HG03469 (cell line): ENCODE measurements at regions not wholly inside any gene's neighbourhood (a gene's known extent, or its start where the extent isn't known, plus 50 kb on each side); places are given as distances from the start of the nearest gene placed in this dataset.
"Not testable (repeated sequence)": the region's sequence is repeated elsewhere in the genome, so short reads cannot be mapped to it uniquely, and the experiment has no call there.

Experiments
- ATAC-seq: cut with Tn5 transposase; IDR thresholded peaks from one replicate; pipeline ENCODE4 v1.9.1; 2021; ENCODE audit warnings: mild to moderate bottlenecking, moderate library complexity, moderate number of reproducible peaks; ENCODE audit not compliant: unreplicated experiment

DNA sequence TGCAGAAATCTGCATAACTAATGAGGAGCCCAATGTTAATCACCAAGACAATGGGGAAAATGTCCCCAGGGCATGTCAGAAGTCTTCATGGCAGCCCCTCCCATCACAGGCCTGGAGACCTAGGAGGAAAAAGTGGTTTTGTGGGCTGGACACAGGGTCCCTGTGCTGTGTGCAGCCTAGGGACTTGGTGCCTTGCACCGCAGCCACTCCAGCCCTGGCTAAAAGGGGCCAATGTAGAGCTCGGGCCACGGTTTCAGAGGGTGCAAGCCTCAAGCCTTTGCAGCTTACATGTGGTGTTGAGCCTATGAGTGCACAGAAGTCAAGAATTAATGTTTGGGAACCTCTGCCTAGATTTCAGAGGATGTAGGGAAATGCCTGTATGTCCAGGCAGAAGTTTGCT, 474.3 kb upstream of the ADGRB3 start:
- ATAC-seq = not testable (repeated sequence)

DNA sequence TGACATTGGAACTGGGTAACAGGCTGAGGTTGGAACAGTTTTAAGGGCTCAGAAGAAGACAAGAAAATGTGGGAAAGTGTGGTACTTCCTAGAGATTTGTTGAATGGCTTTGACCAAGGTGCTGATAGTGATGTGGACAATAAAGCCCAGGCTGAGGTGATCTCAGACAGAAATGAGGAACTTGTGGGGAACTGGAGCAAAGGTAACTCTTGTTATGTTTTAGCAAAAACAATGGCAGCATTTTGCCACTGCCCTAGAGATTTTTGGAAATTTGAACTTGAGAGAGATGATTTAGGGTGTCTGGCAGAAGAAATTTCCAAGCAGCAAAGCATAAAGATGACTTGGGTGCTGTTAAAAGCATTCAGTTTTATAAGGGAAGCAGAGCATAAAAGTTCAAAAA, 474.7 kb upstream of the ADGRB3 start:
- no peak for ATAC-seq

DNA sequence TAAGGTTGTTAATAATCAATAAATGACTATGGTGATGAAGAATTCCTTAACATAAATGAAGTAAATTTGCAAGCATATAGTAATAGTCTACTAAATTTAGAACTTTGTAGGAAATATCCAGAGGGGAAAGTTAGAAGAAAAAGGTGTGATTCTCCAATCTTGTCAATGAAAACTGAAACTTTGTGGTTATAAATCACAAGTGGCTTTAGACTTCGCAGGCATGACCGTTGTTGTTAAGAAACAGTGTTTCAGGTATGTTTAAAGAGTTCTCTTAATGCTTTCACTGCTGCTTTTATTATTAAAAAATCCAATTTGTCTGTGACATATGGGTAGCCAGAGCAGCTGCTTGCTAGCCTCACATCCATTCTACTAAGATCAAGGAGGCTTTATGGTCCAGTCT, 475.6 kb upstream of the ADGRB3 start:
- peak; percentile 31 for ATAC-seq

DNA sequence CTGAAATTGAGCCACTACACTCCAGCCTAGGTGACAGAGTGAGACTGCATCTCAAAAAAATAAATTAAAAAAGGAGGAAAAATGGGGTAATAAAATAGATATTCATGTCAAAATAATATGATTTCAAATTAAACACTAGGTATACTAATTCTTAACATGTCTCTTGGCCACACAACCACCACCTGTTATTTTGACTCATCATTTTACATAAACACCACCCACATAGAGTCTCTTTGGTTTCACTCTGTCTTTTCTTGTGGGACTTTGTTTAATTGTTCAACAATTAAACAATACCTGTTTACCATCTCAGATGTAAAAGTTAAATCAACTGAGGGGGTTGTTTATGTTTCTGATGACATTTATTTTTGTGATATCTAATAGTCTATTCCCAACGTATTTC, 476.8 kb upstream of the ADGRB3 start:
- ATAC-seq = peak; percentile 84

DNA sequence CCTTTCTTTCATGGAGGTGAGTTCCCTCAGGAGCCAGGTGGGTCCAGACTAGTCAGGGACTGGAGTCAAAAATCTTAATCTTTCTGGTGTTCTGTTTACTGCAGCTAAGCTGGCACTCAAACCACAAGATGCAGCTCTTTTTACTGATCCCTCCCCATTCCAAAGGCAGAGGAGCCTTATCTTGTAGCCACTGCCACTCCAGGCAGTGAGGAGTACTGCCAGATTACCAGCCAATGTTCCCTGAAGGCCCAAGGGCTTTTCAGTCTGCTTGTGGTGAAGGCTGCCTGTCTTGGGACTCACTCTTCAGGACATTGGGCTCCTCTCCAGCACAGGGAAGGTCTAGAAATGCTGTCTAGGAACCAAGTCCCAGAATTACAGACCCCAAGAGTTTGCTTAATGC, 490.4 kb upstream of the ADGRB3 start:
- ATAC-seq = no peak

DNA sequence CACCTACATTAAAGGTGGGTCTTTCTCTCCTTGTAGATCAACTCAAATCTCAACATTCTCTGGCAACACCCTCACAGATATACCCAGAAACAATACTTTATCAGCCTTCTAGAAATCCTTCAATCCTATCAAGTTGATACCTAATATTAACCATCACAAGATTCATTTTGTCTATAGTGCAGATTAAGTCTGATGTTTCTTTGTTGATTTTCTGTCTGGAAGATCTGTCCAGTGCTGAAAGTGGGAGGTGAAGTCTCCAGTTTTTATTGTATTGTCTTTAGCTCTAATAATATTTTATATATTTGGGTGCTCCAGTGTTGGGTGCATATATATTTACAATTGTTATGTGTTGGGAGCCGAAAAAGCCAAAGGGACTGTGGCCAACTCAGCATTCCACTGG, 493.9 kb upstream of the ADGRB3 start:
- ATAC-seq = no peak

DNA sequence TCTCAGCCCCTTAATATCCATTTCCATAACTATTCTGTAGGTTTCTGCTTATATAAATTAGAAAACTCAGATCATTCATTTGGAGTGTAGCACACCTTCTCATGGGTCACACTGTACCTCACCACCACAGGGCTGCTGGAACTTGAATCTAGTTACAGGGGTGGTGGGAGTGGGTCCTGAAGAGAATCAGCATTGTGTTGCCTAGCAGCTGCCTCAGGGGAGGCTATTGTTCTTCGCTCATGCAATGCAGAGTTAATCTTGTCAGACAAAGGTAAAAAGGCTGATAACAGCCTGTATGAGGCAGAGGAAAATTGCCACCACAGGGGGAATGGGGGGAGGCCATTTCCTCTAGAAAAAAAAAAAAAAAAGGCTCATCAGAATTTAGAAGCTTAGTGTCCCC, 496.0 kb upstream of the ADGRB3 start:
- no peak for ATAC-seq

DNA sequence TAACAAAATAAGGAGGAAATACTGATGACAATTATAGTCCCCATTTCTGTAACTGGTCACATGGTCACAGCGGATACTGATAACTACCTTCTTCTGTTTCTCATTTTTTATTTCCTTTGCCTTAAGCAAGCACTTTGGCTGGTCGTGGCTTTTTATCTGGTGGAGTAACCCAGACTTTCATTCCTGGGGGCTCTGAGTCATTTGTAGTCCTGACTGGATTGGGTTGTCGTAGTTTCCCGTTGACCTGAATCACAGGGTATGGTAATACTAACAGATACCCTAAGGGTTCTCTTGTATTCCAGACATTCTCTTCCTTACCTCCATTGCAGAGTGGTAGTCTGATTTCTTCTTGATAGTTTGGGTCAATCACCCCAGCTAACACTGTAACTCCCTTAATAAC, 500.3 kb upstream of the ADGRB3 start:
- ATAC-seq = no peak

DNA sequence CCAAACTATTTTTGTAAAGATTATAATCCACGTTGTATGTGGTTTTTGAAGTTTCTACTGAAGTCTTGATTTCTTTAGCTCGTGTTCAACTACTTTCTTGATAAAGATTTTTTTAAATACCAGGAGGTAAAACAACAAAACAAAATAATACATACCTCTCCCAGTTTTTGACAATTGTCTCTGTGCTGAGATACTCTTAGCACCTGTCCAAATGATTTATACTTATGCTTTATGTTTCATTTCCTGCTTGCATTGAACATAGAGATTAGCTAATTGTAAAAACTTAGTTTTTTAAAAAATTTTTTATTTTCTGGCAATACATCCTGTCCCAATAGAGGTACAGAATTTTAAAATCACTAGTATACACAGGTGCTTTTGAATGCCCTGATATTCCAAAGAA, 506.9 kb upstream of the ADGRB3 start:
- ATAC-seq = no peak

DNA sequence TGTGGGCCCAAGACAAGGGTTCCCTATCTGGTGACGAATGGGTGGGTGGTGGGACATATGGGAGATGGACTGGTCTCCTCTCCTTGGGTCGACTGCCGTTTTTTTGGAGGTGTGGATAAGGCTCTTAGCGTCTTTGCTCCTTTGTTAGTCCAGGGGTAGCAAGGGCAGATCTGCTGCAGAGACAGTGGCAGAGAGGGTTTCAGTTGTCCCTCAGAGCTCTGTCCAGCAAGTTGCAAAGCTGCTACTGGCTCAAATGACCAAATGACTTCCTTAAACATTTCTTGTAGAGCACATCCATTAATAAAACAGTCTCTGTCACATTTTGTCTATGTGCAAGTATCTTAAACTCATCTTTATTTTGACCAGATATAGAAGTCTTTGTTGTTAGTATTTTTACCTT, 508.0 kb upstream of the ADGRB3 start:
- no peak for ATAC-seq

DNA sequence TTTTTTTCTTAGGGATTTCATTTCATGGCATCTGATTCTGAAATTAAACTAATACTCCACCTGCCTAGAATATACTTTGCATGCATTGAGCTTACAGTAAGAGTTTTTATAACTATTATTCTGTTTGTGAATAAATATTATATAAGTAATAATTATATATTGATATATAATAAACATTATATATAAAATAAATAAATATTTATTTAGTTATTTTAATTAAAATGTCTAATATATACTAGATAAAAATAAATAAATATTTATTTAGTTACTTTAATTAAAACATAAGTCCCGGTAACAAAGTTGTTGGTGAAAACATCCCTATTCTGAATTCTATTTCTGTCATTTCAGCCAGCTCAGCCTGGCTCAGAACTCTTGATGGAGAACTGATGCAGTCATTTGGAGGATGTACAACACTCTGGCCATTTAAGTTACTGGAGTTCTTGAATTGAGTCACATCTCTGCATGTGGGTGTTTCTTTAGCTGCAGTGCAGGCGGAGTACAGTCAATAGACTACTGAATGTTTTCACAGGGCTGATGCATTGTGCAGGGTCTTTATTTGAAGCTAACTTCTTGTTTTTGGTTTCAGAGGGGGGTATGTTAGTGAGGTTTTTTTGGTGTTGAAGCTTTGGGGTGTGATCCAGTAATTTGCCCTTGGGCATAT, 508.9 kb upstream of the ADGRB3 start:
- peak; percentile 99 for ATAC-seq

DNA sequence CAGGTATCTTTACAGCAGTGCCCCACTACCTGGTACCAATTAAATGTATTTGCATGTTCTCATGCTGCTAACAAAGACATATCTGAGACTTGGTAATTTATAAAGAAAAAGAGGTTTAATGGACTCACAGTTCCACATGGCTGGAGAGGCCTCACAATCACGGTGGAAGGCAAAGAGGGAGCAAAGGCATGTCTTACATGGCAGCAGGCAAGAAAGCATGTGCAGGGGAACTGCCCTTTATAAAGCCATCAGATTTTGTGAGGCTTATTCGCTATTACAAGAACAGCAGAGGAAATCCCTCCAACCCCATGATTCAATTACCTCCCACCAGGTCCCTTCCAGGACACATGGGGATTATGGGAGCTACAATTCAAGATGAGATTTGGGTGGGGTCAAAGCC, 512.1 kb upstream of the ADGRB3 start:
- not testable (repeated sequence) for ATAC-seq

DNA sequence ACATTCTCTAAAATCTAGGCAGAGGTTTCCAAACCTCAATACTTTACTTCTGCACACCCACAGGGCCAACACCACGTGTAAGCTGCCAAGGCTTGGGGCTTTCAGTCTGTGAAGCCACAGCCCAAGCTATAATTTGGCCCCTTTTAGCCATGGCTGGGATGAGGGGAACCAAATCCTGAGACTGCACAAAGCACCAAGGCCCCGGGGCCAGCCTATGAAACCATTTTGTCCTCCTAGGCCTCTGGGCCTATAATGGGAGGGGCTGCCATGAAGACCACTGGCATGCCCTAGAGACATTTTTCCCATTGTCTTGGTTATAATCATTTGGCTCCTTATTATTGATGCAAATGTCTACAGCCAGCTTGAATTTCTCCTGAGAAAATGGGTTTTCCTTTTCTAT, 513.0 kb upstream of the ADGRB3 start:
- no peak for ATAC-seq

DNA sequence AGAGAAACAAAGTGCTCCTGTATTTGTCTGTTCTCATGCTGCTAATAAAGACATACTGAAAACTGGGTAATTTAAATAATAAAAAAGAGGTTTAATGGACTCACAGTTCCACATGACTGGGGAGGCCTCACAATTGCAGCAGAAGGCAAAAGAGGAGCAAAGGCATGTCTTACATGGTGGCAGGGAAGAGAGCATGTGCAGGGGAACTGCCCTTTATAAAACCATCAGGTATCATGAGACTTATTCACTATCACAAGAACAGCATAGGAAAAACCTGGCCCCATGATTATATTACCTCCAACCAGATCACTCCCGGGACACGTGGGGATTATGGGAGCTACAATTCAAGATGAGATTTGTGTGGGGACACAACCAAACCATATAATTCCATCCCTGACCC, 514.1 kb upstream of the ADGRB3 start:
- not testable (repeated sequence) for ATAC-seq

DNA sequence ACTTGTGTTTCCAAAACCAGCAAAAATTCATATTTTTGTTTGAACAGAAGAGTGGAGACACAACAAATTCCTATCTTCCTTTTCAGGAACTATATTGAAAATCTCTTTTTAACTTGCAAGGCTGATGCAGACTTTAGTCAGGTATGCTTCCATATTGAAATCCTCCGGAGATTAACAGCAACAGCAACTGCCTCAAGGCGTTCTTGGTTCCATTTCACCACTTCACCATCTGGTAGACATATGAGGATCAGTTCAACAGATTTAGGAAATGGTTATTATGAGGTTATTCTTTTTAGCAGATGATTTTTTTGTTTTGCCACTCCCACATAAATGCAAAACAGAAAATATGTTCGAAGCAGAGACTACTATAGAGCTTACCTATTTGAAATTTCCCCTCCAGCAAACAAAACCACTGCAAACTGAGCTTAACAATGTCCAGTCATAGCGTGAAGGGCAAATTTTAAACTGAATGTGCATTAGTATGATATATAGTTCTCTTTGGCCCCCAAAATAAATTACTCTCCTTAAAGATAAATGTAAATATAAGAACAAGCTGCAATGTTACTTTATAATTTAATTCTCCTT, 520.5 kb upstream of the ADGRB3 start:
- no peak for ATAC-seq

DNA sequence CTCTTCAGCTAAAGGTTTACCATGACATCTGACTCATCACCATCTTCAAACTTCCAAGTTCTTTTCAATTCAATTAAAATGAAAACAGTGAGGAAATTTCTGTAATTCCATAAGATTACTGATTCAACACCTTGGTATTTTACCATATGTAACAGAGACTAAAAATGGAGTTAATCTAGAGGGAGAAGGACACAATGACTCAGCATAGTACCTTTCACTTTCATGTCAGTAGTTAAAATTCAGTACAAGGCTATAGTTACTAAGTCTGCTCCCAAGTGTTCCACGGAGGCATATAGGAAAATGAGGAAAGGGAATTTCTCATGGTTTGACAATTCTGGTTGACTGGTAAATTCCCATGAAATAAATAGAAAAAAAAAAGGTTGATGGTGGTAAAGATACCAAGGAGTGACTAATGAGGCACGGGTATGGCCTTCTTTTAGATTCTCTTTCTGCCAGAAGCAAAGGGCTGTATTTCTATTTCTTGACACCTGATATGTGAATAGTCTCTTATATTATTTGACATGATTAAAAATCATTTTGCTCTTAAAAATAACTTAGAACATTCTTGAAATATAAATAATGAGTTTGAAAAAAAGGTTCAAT, 526.7 kb upstream of the ADGRB3 start:
- ATAC-seq = peak; percentile 92

DNA sequence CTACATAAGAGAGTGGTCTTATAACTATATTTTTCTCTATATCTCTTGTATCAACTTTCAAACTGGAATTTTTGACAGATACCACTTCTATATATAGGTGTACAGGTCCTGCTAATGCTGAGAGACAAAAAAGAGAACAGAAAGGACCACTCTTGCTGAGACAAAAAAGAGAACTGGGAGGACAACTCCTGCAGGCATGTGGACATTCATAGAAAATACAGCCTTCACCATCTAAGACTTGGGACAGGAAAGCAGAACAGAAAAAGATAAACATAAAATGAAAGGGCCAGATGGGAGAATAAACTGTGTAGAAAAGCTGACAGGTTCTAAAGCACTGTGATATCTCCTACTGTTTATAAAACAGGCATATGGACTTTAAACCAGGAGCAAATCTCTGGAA, 541.0 kb upstream of the ADGRB3 start:
- ATAC-seq = peak; percentile 92

DNA sequence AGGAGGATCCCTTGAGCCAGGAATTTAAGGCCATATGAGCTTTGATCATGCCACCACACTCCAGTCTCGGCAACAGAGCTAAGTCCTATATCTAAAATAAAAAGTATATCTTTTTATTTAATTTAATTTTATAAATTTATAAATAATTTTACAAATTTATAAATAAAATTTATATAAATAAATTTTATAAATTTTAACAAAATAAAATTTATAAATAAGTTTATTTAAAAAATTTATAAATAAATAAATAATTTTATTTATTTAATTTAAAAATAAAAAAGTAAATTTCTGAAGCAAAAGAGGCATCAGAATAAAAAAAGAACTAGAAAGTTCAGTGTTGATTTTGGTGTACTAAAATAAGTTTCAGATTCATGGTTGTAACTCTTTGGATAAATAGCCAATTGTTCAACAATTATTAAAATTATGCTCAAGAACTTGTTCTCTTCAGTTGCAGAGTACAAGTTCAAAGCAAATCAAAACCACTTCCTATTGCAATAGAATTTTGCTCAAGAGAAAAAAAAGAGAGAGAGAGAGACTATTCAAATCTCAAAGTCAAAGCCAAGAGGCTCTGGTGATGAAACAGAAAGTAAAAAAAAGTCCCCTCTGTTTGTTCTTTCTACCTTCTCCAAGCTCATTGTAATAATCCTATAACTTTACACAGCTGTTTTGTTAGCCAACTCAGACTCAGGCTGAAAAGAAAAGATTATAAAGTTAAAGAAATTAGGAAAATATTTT, 547.5 kb upstream of the ADGRB3 start:
- peak; percentile 91 for ATAC-seq

DNA sequence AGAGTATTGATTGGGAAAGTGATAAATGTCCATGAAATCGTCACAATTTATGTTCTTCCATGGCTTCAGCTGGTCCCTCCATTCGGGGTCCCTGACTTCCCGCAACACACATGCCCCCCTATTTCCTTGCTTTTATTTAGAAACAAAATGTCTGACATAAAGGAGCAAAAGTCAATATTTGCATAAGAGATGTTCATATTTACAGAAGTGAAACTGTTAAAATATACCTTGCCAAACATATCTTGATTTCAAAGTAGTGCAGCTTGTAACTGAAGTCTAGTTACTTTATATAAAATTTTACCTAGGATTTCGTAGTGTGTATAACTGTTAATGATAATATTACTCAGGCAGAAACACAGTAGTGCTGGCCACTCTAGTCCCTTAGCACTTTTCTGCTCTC, 548.9 kb upstream of the ADGRB3 start:
- ATAC-seq = no peak

DNA sequence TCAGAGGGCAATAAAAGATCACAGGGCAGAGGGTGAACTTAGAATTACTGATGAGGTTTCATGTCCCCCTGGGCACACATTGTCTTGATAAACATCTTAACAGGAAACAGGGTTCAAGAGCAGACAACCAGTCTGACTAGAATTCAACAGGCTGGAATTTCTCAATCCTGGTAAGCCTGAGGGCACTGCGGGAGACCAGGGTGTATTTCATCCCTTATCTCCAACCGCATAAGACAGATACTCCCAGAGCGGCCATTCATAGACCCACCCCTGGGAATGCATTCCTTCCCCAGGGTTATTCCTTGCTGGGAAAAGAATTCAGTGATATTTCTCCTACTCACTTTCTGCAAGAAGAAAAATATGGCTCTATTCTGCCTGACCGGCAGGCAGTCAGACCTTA, 549.5 kb upstream of the ADGRB3 start:
- not testable (repeated sequence) for ATAC-seq

DNA sequence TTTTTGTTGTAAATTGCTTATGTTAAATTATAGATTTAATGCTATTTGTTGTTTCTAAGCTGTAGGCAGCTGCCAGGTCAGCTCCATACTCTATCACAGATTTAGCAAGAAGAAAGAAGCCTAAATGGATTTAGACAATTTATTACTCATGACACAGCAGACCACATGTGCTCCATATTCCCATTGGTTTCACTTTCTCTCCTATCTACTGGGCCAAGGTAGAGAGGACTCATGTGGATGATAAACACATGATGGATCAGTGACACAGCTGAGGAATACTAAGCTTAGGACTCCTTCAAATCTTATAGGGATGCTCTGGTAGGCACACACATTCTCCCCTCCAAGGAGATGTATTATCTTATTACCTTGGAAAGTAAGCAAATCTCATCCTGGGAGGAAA, 553.0 kb upstream of the ADGRB3 start:
- ATAC-seq = no peak

DNA sequence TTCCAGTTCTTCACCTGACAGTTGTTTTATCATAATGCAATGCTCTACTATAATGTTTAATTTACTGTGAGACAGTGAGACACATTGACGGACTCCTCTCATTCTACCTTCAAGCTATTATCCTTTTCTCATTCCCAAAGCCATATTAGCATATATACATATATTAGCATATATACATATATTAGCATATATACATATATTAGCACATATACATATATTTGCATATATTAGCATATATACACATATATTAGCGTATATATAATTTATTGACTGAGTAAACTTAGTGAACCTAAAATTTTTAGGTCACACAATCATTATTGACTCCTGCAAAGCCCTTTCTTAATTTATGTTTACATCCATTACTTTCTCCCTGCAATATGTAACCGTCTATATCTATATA, 555.0 kb upstream of the ADGRB3 start:
- no peak for ATAC-seq
